GM10266 (cell line): ENCODE measurements at regions not wholly inside any gene's neighbourhood (a gene's known extent, or its start where the extent isn't known, plus 50 kb on each side); places are given as distances from the start of the nearest gene placed in this dataset.

Experiments used
- DNase-seq: peaks from one replicate; pipeline ENCODE4 v3.0.0; 2012; ENCODE audit errors: extremely low spot score
- TF ChIP-seq, protein P1 (sequence below): IDR thresholded peaks from 2 replicates; pipeline ENCODE4 v1.5.1; 2012; ENCODE audit warnings: mild to moderate bottlenecking, low read depth; ENCODE audit not compliant: control insufficient read depth, insufficient read depth; ENCODE audit errors: missing control alignments

- no peak for DNase-seq
- TF ChIP-seq, protein P1, sequence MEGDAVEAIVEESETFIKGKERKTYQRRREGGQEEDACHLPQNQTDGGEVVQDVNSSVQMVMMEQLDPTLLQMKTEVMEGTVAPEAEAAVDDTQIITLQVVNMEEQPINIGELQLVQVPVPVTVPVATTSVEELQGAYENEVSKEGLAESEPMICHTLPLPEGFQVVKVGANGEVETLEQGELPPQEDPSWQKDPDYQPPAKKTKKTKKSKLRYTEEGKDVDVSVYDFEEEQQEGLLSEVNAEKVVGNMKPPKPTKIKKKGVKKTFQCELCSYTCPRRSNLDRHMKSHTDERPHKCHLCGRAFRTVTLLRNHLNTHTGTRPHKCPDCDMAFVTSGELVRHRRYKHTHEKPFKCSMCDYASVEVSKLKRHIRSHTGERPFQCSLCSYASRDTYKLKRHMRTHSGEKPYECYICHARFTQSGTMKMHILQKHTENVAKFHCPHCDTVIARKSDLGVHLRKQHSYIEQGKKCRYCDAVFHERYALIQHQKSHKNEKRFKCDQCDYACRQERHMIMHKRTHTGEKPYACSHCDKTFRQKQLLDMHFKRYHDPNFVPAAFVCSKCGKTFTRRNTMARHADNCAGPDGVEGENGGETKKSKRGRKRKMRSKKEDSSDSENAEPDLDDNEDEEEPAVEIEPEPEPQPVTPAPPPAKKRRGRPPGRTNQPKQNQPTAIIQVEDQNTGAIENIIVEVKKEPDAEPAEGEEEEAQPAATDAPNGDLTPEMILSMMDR: no peak
Measured at GRCh38 chr12:24366514-24366913, 417.0 kb upstream of the SOX5 start.

DNA sequence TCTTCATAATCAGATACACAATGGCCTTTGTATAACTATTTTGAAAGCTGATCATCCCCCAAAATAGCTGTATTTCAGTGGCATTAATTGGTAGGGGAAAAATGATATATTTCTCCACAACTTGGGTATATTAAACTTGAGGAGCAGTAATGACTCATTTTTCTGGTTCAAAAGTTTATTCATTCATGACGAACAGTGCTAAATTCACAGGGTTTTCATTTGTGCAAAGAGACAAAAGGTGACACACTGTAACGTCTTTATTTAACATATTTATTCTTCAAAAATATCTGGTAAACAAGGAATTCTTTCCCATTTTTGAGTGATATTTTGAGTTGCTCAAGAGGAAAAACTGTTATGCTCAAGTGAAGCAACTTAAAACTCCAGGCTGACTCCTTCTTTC lies 415.5 kb upstream of the SOX5 start:
- TF ChIP-seq, protein P1: no peak
- no peak for DNase-seq

GRCh38 chr12:24363177-24363754 lies 413.8 kb upstream of the SOX5 start:
- TF ChIP-seq, protein P1: no peak
- DNase-seq: no peak

- no peak for DNase-seq
Measured at GRCh38 chr12:24361877-24362580, 412.6 kb upstream of the SOX5 start.

DNA sequence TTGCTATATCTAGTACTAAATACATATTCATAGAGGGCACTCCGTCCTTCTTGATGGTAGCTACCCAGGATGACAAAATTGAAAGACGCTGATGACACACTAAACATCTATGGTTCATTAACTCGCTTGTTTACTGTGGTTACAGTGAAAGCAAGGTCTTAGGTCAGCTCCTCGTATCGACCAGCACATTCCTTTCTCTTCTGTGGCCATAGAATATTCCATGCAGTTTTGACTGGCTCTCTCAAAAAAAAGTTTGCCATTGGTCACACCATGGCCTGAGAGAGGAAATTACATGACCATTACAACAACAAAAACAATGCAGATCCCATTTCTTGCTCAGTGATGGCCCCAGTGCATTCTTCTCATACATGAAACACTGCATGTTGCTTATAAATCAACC lies 411.4 kb upstream of the SOX5 start:
- DNase-seq: no peak

More at GRCh38 chr12:24361877-24362580, 412.6 kb upstream of the SOX5 start:
- TF ChIP-seq, protein P1: no peak

GRCh38 chr12:24360461-24360860 lies 411.0 kb upstream of the SOX5 start:
- DNase-seq: no peak
- TF ChIP-seq, protein P1: no peak

More for the DNA sequence above, 411.4 kb upstream of the SOX5 start:
- TF ChIP-seq, protein P1: no peak

DNA sequence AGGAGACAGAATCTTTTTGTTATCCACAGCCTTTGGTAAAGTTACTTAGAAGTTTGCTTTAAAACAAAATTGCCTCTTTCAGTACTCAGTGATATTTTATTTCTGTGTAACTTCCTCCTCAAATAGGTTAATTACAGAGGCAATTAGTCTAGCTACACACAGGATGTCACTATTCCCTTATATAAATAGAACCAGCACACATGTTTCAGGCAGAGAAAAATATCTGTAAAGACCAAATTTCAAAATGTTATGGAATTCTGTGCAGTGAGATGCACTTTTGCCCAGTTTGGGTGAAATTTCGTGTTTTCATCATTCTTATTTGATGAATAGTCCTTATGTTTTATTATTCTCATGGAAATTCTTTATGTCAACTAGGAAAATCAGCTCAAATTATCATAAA lies 410.6 kb upstream of the SOX5 start:
- TF ChIP-seq, protein P1: no peak
- DNase-seq: no peak
